ENCODE measurements at regions not wholly inside any gene's neighbourhood (a gene's known extent, or its start where the extent isn't known, plus 50 kb on each side); places are given as distances from the start of the nearest gene placed in this dataset.

DNA sequence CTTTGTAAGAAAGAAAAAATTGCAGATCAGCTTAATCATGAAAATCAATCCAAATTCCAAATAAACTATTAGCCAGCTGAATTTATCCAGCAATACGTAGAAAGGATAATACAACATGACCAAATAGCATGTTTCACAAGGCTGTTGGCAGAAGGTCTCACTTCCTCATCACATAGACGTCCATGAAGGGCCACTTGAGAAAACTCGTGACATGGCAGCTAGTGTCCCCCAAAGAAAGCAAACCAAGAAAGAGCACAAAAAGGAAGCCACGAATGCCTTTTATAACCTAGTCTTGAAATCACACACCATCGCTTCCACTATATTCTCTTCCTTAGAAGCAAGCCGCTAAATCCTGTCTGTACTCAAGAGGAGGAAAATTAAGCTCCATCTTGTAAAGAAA lies 105.6 kb upstream of the NRBF2 start:
- TF ChIP-seq, protein P1, sequence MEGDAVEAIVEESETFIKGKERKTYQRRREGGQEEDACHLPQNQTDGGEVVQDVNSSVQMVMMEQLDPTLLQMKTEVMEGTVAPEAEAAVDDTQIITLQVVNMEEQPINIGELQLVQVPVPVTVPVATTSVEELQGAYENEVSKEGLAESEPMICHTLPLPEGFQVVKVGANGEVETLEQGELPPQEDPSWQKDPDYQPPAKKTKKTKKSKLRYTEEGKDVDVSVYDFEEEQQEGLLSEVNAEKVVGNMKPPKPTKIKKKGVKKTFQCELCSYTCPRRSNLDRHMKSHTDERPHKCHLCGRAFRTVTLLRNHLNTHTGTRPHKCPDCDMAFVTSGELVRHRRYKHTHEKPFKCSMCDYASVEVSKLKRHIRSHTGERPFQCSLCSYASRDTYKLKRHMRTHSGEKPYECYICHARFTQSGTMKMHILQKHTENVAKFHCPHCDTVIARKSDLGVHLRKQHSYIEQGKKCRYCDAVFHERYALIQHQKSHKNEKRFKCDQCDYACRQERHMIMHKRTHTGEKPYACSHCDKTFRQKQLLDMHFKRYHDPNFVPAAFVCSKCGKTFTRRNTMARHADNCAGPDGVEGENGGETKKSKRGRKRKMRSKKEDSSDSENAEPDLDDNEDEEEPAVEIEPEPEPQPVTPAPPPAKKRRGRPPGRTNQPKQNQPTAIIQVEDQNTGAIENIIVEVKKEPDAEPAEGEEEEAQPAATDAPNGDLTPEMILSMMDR (IDR thresholded peaks at IDR 0.05) = no peak
- no peak for TF ChIP-seq POLR2A (IDR thresholded peaks at IDR 0.05)

All from esophagus squamous epithelium (tissue), 4 donors.